ENCODE measurements at regions not wholly inside any gene's neighbourhood (a gene's known extent, or its start where the extent isn't known, plus 50 kb on each side); places are given as distances from the start of the nearest gene placed in this dataset.
"Not testable (repeated sequence)": the region's sequence is repeated elsewhere in the genome, so short reads cannot be mapped to it uniquely, and the experiment has no call there.

DNA sequence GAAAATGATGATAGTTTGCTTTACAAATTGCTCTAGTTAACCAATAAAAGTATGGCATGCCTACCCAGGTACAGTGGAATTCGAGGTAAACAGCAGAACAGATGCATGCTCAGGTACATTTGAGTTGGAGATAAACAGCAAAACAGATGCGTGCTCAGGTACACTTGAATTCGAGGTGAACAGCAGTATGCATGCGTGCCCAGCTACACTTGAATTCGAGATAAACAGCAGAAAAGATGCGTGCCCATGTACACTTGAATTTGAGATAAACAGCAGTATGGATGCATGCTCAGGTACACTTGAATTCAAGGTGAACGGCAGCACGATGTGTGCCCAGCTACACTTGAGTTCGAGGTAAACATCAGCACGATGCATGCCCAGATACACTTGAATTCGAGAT, 155.2 kb upstream of the TPTE start:
- TF ChIP-seq, protein P1, sequence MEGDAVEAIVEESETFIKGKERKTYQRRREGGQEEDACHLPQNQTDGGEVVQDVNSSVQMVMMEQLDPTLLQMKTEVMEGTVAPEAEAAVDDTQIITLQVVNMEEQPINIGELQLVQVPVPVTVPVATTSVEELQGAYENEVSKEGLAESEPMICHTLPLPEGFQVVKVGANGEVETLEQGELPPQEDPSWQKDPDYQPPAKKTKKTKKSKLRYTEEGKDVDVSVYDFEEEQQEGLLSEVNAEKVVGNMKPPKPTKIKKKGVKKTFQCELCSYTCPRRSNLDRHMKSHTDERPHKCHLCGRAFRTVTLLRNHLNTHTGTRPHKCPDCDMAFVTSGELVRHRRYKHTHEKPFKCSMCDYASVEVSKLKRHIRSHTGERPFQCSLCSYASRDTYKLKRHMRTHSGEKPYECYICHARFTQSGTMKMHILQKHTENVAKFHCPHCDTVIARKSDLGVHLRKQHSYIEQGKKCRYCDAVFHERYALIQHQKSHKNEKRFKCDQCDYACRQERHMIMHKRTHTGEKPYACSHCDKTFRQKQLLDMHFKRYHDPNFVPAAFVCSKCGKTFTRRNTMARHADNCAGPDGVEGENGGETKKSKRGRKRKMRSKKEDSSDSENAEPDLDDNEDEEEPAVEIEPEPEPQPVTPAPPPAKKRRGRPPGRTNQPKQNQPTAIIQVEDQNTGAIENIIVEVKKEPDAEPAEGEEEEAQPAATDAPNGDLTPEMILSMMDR (IDR thresholded peaks at IDR 0.05) = not testable (repeated sequence)
- not testable (repeated sequence) for TF ChIP-seq POLR2A (IDR thresholded peaks at IDR 0.05)

Data from adrenal gland (tissue), 5 donors.